GM21515 (cell line): ENCODE measurements at regions not wholly inside any gene's neighbourhood (a gene's known extent, or its start where the extent isn't known, plus 50 kb on each side); places are given as distances from the start of the nearest gene placed in this dataset.

Experiments used
- ATAC-seq: cut with Tn5 transposase; IDR thresholded peaks from one replicate; pipeline ENCODE4 v1.9.1; 2021; ENCODE audit not compliant: unreplicated experiment

GRCh38 chr1:173420330-173420806, 56.8 kb upstream of the PRDX6 start:
- ATAC-seq: no peak

- no peak for ATAC-seq
Measured at GRCh38 chr1:173421286-173421685, 55.8 kb upstream of the PRDX6 start.

GRCh38 chr1:173421789-173422188, 55.3 kb upstream of the PRDX6 start:
- ATAC-seq: no peak

- ATAC-seq: no peak
Measured at GRCh38 chr1:173422456-173422976, 54.6 kb upstream of the PRDX6 start.

- no peak for ATAC-seq
Measured at GRCh38 chr1:173423291-173423690, 53.8 kb upstream of the PRDX6 start.

- no peak for ATAC-seq
Measured at GRCh38 chr1:173424143-173424542, 53.0 kb upstream of the PRDX6 start.

- no peak for ATAC-seq
Measured at GRCh38 chr1:173424782-173425407, 52.2 kb upstream of the PRDX6 start.

GRCh38 chr1:173426057-173426456, 51.1 kb upstream of the PRDX6 start:
- no peak for ATAC-seq

GRCh38 chr1:173427146-173428054, 49.7 kb upstream of the PRDX6 start:
- no peak for ATAC-seq
